NCI-H345 treated with DMSO at 0.1 percent for 48 hours (cell line): ENCODE measurements at regions not wholly inside any gene's neighbourhood (a gene's known extent, or its start where the extent isn't known, plus 50 kb on each side); places are given as distances from the start of the nearest gene placed in this dataset.

ENCODE experiments used
- DNase-seq: peaks from one replicate; lab custom pipeline; 2025; ENCODE audit not compliant: unreplicated experiment; lab: John Stamatoyannopoulos, UW

DNA sequence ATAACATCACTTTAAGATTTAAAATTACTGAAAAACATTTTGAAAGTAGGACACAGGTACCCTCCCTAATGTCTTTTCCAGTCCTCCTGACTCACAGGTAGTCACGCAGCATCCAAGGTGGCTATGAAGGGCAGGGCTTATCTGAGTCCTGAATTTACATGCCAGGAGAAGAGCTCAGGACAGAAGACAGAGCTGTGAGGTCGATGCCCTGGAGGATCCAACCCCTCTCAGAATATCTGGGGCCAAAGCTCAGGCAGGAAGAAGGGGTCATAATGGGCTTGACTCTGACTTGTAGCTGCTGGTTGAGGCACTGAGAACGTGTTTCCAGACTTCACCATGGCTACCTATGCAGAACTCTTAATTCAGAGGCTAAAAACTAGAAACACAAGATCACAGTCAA lies 177.5 kb downstream of the AASDH start:
- DNase-seq, result no peak

DNA sequence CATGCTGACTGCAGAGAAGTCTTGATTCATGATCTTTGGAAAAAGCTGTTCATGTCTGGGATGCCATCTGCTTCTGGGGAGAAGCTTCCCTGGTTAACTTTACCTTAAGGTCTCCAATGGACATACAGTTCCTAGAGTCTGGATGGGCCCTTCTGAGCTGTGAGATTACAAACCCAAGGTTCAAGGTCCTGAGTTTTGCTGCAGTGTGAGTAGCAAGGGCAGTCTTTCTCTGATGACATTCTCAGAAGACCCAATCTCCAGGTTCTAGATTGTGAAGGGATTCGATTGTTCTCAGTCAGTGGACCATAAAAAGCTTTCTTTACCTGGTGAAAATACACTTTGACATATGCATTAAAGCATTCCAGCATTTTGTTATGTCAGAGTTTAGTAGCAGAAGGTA lies 179.2 kb downstream of the AASDH start:
- DNase-seq, result no peak

DNA sequence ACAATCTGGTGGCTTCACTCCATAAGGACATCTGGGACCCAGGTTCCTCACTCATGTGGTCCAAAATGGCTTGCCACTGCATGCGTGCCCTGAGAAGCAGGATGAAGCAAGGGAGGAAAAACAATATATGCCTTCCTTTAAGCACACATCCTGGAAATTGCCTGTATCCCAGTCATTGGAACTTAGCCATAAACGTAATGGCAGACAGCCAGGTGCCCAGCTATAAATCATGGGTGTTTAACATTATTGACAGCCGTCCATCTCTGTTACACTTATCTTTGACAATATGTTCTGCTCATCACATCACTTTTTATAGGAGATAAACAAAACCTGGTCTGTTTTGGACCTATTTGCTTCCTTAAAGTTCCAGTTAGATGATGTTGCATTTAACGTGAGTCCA lies 181.0 kb downstream of the AASDH start:
- no peak for DNase-seq

DNA sequence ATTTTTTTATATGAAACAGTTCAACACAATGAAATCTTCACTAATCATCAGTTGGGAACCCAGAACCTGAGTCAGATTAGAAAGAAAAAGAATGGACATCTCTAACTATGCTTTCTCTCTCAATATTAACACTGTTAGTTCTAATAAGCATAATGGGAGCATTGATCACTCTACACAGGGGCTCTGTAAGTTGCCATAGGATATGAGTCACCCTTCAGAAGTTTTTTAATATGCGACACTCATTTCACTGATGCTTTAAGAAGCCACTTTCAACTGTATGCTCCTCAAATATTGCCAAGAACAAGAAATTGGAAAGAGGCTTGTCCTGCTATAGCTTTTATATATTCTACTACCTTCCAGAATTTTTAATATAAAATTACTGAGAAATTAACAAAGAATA lies 187.0 kb downstream of the AASDH start:
- DNase-seq, result no peak

DNA sequence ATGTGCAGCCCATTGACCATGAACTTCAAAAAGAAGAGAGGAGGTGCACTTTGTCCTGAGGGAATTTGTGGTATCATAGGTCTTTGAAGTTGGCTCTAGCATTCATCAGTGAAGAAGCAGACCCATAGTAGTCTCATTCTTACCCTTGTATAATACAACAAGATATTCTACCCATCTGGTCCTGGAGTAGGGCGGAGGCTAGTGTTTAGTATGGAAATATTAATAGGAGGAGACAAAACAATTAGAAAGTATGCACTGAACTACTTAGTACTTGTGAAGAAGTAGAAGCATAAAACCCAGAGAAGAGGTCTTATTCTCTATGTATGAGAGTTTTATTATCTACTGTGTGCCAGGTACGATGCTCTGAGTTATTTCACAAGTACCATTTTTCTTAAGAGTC lies 189.0 kb downstream of the AASDH start:
- DNase-seq, result no peak

DNA sequence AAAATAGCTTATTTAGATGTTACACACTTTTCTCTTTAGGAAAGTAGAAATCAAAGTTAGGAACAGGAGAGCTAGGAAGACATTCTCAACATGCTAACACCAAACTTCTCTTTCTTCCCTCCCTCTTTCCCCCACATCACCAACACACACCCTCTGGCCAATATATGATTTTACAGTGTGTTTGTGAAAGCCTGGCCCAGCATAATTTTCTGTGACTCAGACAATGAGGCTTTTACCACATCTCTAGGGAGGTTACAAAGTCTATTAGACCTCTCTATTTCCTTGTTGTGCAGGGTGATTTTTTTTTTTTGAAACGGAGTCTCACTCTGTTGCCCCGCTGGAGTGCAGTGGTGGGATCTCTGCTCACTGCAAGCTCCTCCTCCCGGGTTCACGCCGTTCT lies 189.9 kb downstream of the AASDH start:
- no peak for DNase-seq

DNA sequence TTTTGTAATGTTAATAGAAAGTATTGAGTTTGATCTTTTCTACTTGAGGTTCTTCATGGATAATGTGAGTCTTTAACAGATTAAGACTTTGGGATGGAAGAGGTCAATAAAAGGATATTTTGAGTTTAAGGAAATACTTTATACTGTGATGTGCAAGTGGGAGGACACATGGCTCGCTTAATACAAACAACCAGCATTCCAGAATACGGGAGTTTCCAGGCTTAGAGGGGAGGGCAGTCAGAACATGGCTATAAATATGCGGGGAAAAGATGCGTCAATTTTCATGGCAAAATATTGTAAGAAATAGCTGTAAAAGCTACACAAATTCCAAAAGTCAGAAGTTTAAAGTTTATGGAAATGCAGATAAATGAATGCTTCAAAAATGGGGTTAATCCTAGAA lies 192.3 kb downstream of the AASDH start:
- DNase-seq, result no peak

DNA sequence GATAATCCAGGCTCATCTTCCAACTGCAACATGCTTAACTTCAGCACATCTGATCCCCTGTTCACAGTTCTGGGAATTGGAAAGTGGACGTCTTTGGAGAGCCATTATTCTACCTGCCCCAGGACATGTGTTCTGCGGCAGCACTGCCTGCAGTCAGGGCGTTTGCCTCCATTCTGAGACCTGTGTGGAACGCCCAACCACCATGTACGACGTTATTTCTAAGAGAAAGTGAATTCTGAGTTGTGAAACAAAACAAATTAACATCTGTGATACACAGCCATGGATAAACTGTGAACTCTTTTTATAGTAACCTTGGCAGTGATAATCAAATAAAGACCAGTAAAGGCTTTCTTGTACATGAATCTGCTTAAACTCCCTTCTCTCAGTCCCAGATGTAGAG lies 195.8 kb downstream of the AASDH start:
- DNase-seq, result no peak

DNA sequence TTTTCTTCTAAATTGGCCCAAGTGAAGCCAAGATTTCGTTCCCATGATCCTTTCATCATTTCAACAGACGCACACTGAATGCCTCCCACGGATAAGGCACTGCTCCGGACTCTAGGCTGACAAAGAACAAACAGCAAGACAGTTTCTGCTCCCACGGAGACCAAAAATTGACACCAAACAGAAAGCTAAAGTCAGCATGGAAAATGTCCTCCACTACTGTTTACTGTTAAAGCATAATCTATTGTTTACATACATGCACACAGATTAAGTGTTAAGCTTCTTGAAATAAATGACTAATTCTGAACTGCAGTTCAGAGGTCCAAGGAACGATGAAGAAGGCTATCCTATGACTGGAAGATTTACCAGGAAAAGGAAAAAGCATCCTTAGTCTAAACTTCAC lies 199.6 kb downstream of the AASDH start:
- no peak for DNase-seq

DNA sequence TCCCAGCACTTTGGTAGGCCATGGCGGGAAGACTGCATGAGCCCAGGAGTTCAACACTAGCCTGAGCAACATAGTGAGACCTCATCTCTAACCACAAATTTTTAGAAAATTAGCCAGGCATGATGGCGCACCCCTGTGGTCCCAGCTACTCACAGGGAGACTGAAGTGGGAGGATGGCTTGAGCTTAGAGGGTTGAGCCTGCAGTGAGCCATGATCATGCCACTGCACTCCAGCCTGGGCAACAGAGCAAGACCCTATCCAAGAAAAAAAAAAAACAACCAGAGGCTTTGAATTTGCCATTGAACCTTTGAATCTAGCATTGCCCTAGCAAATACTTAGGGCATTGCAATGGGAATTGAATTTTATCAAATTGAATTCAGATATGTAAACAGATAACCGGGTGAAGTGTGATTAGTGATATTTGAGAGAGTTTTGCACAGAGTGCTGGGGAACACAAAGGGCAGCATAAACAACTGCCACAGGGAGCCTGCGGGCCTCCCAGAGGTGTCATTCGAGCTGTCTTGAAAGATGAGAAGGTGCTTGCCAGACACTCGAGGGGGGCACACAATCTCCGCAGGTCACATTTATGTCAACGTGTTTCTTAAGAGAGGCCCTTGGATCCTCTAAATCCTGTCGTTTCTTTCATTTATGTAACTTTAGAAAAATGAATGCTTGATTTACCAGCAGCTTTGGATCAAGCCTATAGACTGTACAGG lies 200.3 kb downstream of the AASDH start:
- DNase-seq, result no peak

DNA sequence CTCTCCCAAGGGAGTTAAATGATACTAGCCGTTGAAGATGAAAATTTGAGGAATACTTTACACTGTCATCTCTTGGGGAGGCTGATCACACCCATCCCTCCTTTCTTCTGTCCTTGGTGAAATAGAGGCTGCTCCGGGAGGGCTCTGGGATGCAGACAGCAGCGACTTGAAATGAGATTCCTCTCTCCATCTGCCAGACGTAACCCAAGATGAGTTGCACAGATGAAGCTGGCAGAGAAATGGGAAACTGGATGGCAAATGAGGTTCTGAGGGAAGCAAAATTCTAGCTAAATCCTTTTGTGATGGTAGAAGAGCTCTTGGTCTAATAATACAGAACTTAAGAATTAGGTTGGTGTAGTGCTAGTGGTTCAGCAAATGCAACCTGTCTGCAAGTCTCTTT lies 201.4 kb downstream of the AASDH start:
- no peak for DNase-seq

DNA sequence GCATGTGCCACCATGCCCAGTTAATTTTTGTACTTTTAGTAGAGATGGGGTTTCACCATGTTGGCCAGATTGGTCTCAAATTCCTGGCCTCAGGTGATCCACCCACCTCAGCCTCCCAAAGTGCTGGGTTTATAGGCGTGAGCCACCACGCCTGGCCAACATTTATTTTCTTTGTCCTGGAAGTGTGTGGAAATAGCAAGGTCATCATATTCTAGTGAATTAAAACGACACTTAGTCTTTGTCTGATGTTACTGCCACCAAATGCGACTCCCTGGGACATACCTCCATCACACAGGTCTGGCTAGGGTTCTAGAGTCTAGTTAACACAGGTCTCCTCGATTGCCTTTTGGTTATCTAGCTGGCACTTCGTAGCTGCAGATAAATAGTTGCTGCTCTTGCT lies 203.1 kb downstream of the AASDH start:
- no peak for DNase-seq

DNA sequence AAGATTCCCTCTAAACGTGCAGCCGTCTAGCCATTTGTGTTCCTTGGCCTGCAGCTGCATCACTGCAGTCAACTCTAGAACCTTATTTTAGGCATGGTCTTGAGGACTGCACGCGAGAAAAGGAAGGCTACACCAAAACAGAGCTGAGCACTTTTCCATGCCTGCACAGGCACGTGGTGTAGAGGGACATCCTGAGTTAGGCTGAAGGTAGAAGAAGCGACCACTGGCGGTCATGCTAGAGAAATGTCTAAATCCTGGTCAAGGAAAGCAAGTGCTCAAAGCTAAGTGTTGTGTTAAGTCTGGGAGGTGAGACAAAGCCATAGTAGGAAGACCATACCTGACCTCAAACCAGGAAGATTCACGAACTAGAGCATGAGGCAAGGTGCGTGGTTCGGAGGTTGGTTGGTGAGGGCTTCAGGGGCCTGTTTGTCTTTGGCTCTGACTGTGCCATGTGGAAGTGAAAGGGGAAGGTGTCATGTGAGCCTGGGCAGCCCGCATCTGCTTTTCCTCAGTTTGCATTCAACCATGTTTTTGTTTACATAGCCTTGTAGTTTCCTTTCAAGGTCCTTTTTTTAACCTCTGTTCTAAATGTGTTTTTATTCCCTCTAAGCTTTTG lies 203.8 kb downstream of the AASDH start:
- DNase-seq, result no peak

DNA sequence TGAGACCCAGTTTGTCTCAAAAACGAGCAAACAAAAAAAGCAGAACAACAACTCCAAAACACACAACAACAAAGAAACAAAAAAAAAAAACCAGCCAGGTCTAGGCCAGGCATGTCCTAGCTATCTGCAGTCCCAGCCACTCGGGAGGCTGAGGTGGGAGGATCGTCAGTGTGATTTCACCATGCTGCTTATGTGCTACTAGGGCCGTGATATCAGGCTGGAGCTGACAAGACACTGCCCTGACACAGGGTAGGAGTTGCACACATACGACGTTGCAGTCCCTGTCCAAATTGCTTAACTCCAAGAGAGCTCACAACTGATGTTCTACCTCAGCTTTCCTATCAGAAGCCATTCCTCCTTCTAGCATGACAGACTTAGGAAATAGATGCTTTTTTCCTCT lies 204.9 kb downstream of the AASDH start:
- no peak for DNase-seq

DNA sequence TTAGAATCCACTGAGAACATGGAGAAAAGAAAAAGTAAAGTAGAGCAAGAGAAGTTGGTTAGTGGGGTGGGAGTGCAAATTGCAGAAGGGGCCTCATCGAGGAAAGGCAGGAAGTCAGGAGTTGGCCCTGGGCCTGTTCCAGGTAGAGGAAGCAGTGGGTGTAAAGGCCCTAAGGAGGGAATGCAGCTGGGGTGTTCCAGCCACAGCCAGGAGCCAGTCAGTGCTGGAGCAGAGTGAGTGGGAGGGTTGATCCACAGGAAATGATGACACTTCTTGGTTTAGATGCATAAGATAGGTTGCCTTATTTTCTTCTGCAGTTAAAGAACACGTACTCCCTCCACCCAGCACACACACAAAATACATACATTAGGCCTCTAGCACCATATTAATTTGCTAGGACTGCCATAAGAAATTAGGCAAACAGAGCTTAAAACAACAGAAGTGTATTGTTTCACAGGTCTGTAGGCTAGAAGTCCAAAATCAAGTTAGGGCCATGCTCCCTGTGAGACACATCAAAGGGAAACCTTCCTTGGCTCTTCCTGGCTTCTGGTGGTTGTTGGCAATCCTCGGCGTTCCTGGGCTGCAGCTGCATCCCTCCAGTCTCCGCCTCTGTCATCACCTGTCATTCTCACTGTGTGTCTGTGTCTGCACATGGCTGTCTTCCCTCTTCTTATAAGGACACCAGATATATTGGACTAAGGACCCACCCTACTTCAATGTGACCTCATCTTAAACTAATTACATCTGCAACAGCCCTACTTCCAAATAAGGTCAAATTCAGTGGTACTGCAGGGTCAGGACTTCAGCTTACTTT lies 205.9 kb downstream of the AASDH start:
- DNase-seq, result no peak

DNA sequence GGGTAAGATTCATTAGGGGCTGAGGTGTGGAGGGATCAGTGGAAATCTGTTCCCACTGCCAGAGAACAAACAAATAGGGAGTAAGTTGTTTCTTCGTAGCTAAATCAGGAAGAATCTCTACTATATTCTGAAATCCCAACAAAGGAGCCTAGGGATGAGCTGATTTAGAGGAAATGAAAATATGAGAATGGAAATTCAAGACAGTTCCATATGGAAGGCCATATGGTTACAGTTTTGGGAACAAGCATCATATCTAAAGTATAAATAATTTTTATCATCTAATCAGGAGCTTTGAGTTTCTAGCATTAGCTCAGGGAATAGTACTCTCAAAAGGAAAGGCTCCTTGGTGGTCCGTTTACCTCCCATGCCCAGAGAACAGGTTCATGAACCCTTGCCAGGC lies 218.2 kb downstream of the AASDH start:
- DNase-seq, result no peak

DNA sequence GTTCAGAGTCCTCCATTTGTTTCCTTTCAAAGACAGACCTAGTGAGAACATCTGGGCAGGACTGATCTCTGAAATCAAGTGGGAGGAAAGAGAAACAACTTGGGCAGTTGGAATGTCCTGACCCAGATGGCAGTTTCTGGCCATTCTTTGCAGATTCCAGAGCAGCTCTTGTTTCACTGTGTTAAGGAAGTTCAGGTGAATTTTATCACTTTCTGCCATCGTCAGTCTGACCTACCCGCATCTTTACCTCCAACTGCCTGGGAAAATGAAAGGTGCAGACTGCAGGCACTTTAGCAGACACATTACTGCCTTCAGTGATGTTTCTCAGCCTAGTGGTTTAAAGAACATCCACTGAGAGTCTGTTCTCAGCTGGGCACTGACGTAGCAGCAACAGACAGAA lies 216.2 kb downstream of the CEP135 start:
- DNase-seq, result no peak

DNA sequence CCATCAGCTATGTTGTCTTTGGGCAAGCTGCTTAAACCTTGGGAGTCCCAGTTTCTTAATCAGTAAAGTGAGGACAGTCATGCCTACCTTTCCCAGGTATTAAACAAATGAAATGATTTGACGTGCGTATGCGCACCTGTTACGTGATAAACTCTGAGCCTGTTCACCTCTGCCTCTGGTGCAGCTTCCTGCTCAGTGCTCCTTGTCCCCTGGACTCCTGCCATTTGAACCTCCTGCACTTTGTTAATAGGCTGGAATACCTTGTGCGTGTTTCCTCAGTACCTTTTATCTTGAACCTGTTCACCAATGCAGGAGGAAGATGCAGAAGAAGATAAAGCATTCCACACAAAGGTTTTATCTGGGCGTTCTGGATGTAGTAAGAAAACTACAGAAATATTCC lies 211.9 kb downstream of the CEP135 start:
- DNase-seq, result no peak

DNA sequence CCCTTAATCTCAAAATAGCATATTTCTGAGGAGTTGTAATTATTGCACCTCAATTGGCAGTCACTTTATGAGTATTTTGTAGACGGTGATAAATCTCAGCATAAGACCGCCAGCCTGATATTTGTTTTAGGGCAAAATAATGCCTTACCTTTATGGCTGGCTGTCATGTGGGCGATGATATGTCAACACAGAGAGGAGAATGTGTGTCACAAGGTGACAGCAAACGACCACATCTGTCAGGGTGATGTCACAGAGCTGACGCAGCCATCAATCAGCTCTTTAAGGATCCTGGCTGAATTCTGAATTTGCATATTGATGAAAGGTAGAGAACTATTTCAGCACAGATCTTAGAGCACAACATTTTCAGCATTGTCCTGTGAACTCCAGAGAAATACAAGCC lies 209.7 kb downstream of the CEP135 start:
- DNase-seq, result no peak

DNA sequence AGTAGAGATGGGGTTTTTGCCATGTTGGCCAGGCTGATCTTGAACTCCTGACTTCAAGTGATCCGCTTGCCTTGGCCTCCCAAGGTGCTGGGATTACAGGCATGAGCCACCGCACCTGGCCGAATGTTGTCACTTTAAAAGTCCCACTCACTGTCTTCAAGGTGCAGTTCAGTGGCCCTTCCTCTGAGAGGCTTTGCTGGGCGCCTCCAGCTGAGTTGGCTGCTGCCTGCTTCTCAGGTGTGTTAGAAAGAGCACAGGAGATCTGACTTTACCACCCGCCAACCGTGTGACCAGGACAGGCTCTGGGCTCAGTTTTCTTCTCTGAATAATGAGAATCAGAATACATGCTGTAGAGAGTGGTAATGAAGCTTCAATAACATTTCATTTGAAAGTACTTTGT lies 207.4 kb downstream of the CEP135 start:
- DNase-seq, result no peak

DNA sequence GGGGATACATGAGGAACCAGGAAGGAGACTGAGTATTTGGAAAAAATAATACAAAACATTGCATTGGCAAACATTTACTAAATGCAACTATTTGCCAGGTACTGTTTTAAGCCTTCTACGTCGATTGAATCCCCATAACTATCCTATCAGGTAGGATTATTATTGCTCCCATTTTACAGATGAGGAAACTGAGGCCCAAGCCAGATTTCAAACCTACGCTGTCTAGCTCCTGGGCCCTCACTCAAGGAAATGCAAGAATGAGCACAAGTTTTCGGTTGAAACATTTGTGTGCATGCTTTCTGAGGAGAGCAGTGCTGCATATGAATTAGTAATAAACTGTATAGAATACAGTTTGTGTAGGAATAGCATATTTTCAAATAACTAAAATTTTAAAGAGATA lies 206.7 kb downstream of the CEP135 start:
- DNase-seq, result no peak

DNA sequence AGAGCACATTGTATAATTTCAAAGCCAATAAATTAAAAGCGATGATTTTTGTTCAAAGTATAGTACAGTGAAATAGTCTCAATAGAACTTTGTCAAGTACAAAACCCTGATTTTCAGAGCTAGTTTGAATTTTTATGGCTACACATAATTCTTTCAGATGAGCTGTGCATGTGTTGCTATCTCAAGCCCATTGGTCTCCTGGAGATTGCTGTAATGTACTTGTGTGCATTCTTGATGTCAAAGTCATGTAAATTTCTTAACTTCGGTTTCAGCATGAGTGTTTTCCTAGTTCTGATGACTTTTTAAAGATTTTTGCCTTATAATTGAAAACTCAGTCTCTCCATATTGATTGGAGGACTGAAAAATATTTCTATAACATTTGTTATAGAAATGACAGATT lies 200.8 kb downstream of the CEP135 start:
- no peak for DNase-seq
